ENCODE measurements at regions not wholly inside any gene's neighbourhood (a gene's known extent, or its start where the extent isn't known, plus 50 kb on each side); places are given as distances from the start of the nearest gene placed in this dataset.

DNA sequence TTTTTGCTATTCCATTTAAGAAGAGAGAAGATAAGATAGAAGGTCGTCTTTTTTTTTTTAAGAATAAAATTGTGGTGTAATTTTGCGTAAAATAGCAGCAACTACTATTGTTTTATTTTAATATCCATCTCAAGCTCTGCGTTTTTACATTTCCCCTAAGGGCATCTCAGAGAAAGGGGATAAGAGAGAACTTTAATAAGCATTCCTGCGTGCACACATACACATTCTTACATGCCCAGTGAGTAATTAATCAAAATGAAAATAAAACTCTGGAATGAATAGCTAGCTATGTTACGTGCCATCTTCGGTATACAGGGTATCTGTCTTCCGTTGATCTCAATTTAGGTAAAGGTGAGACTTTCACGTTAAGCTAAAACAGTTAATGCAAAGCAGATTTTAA, 200.3 kb upstream of the TENM3 start:
- DNase-seq, result no peak
- no peak overlapping the region for H3K27ac Mint-ChIP-seq (ENCODE audit: unreplicated experiment)
- H3K4me3 ChIP-seq (ENCODE audit: low read depth, low read length), result no peak overlapping the region
- H3K4me1 ChIP-seq, result no peaks in the 10 kb centered on the region
- ChIA-PET POLR2A (no interaction called here), CTCF (no interaction called here)
- no peaks in the 10 kb centered on the region for H3K9me3 Mint-ChIP-seq (ENCODE audit: unreplicated experiment)
- H3K27me3 Mint-ChIP-seq (ENCODE audit: insufficient read depth, unreplicated experiment), result peaks cover 20% of the 10 kb centered on the region
- no peaks in the 10 kb centered on the region for H3K36me3 Mint-ChIP-seq (ENCODE audit: insufficient read depth, unreplicated experiment)
- BruUV-seq (replicated peaks), result no TSS peak
- H3K4me3 Mint-ChIP-seq (ENCODE audit: unreplicated experiment), result no peak overlapping the region
- H3K9me3 ChIP-seq, result no peaks in the 10 kb centered on the region
- H3K36me3 ChIP-seq (ENCODE audit: control insufficient read depth, insufficient read depth, low read length), result no peaks in the 10 kb centered on the region
- TF ChIP-seq, protein P1, sequence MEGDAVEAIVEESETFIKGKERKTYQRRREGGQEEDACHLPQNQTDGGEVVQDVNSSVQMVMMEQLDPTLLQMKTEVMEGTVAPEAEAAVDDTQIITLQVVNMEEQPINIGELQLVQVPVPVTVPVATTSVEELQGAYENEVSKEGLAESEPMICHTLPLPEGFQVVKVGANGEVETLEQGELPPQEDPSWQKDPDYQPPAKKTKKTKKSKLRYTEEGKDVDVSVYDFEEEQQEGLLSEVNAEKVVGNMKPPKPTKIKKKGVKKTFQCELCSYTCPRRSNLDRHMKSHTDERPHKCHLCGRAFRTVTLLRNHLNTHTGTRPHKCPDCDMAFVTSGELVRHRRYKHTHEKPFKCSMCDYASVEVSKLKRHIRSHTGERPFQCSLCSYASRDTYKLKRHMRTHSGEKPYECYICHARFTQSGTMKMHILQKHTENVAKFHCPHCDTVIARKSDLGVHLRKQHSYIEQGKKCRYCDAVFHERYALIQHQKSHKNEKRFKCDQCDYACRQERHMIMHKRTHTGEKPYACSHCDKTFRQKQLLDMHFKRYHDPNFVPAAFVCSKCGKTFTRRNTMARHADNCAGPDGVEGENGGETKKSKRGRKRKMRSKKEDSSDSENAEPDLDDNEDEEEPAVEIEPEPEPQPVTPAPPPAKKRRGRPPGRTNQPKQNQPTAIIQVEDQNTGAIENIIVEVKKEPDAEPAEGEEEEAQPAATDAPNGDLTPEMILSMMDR (IDR thresholded peaks at IDR 0.05; ENCODE audit: insufficient read depth in 1 of 2, low read depth in 1 of 2, low read length in 1 of 2, severe bottlenecking in 1 of 2, unreplicated experiment in 1 of 2), result no peak
- intact Hi-C loops (cut with micrococcal nuclease; ENCODE audit: unreplicated experiment), result no loop called here
- no peaks in the 10 kb centered on the region for H3K27me3 ChIP-seq (replicated peaks; ENCODE audit: control insufficient read depth, insufficient read depth, low read length)
- H3K4me1 Mint-ChIP-seq (ENCODE audit: low read depth, unreplicated experiment), result no peaks in the 10 kb centered on the region

DNA sequence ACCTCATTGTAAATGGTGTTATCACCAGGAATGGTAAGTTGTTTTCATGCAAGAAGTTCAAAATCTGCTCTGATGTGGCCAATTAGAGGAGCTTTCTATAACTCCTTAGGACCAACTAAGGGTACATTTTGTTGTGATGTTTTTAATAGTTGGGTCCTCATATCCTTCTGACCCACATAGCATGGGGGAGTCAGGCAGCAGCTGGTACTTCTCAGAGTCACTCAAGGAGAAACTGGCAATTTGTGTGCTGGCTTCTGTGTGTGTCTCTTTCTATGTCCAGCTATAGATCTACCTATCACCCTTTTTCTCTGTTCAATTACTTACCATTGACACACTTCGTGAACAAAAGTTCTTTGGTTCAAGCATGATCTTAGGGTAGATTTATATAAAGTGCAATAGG, 194.3 kb upstream of the TENM3 start:
- BruUV-seq (replicated peaks), result no TSS peak
- no peak overlapping the region for H3K27ac Mint-ChIP-seq (ENCODE audit: unreplicated experiment)

DNA sequence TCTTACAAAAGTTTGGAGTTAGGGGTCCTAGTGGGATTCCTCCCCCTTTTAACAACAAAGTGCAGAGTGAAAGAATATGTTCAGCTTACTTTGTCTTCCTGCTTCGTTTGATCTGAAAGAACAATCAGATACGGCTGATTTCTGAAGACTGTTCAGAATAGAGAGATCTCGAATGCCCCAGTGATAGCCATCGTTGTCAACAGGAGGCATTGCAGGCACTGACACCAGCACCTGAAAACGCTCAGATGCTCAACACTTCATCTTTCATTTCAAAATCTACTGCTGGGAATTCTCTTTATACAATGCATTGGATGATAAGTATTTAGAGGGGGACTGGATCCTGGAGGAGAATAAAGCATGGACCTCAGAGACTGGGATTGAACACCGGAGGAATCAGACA, 186.3 kb upstream of the TENM3 start:
- no peak overlapping the region for H3K4me3 ChIP-seq (ENCODE audit: low read depth, low read length)
- H3K4me1 ChIP-seq, result no peaks in the 10 kb centered on the region
- Mint-ChIP-seq H3K27me3 (ENCODE audit: insufficient read depth, unreplicated experiment) (peaks cover 5% of the 10 kb centered on the region), H3K36me3 (ENCODE audit: insufficient read depth, unreplicated experiment) (no peaks in the 10 kb centered on the region), H3K4me1 (ENCODE audit: low read depth, unreplicated experiment) (no peaks in the 10 kb centered on the region), H3K4me3 (ENCODE audit: unreplicated experiment) (no peak overlapping the region), H3K27ac (ENCODE audit: unreplicated experiment) (no peak overlapping the region), H3K9me3 (ENCODE audit: unreplicated experiment) (no peaks in the 10 kb centered on the region)
- H3K9me3 ChIP-seq, result no peaks in the 10 kb centered on the region
- ChIA-PET POLR2A (no interaction called here), CTCF (no interaction called here)
- no peaks in the 10 kb centered on the region for H3K36me3 ChIP-seq (ENCODE audit: control insufficient read depth, insufficient read depth, low read length)
- no peak for DNase-seq
- intact Hi-C loops (cut with micrococcal nuclease; ENCODE audit: unreplicated experiment), result no loop called here
- H3K27me3 ChIP-seq (replicated peaks; ENCODE audit: control insufficient read depth, insufficient read depth, low read length), result no peaks in the 10 kb centered on the region
- TF ChIP-seq, protein P1 (IDR thresholded peaks at IDR 0.05; ENCODE audit: insufficient read depth in 1 of 2, low read depth in 1 of 2, low read length in 1 of 2, severe bottlenecking in 1 of 2, unreplicated experiment in 1 of 2), result no peak
- BruUV-seq (replicated peaks), result no TSS peak

More for the DNA sequence above, 194.3 kb upstream of the TENM3 start:
- Histone ChIP-seq H3K36me3 (ENCODE audit: control insufficient read depth, insufficient read depth, low read length) (no peaks in the 10 kb centered on the region), H3K4me3 (ENCODE audit: low read depth, low read length) (no peak overlapping the region), H3K27me3 (replicated peaks; ENCODE audit: control insufficient read depth, insufficient read depth, low read length) (no peaks in the 10 kb centered on the region), H3K9me3 (no peaks in the 10 kb centered on the region), H3K4me1 (no peaks in the 10 kb centered on the region)
- CTCF ChIA-PET, result no interaction called here
- DNase-seq, result no peak
- no peaks in the 10 kb centered on the region for H3K9me3 Mint-ChIP-seq (ENCODE audit: unreplicated experiment)
- POLR2A ChIA-PET, result no interaction called here
- H3K36me3 Mint-ChIP-seq (ENCODE audit: insufficient read depth, unreplicated experiment), result no peaks in the 10 kb centered on the region
- TF ChIP-seq, protein P1 (IDR thresholded peaks at IDR 0.05; ENCODE audit: insufficient read depth in 1 of 2, low read depth in 1 of 2, low read length in 1 of 2, severe bottlenecking in 1 of 2, unreplicated experiment in 1 of 2), result no peak
- H3K4me1 Mint-ChIP-seq (ENCODE audit: low read depth, unreplicated experiment), result no peaks in the 10 kb centered on the region
- intact Hi-C loops (cut with micrococcal nuclease; ENCODE audit: unreplicated experiment), result no loop called here
- no peak overlapping the region for H3K4me3 Mint-ChIP-seq (ENCODE audit: unreplicated experiment)
- peaks cover 2% of the 10 kb centered on the region for H3K27me3 Mint-ChIP-seq (ENCODE audit: insufficient read depth, unreplicated experiment)

Data from Caco-2 (cell line).